Lung (tissue), 11 donors: ENCODE measurements at regions not wholly inside any gene's neighbourhood (a gene's known extent, or its start where the extent isn't known, plus 50 kb on each side); places are given as distances from the start of the nearest gene placed in this dataset.
"Not testable (repeated sequence)": the region's sequence is repeated elsewhere in the genome, so short reads cannot be mapped to it uniquely, and the experiment has no call there.

Source experiments
- ATAC-seq: fragments of 200-7000 bp; cut with Tn5 transposase; one replicate; pipeline ENCODE4 v1.9.1; 2020; ENCODE audit warnings: moderate number of reproducible peaks; ENCODE audit not compliant: insufficient read depth, low FRiP score
- DNase-seq, 3 donors: peaks; one replicate each; pipeline ENCODE4 v3.0.0-alpha.2; 2013 to 2017
- H3K27ac ChIP-seq, 2 donors: one replicate each; pipeline ENCODE4 v1.5.1; 2013; ENCODE audit warnings: mild to moderate bottlenecking in 2 of 2, moderate library complexity in 2 of 2, control low read depth in 1 of 2, inconsistent platforms in 1 of 2, low read depth in 1 of 2, low read length in 1 of 2
- H3K27me3 ChIP-seq, 3 donors: one replicate each; pipeline ENCODE4 v1.5.1; 2013; ENCODE audit warnings: low read length in 2 of 3; ENCODE audit not compliant: control insufficient read depth in 3 of 3, insufficient read depth in 3 of 3
- H3K36me3 ChIP-seq, 4 donors: one replicate each; pipeline ENCODE4 v1.5.1; 2013; ENCODE audit warnings: low read length in 4 of 4, mild to moderate bottlenecking in 1 of 4, moderate library complexity in 1 of 4; ENCODE audit not compliant: control insufficient read depth in 4 of 4, insufficient read depth in 4 of 4
- H3K4me1 ChIP-seq, 5 donors: one replicate each; pipeline ENCODE4 v1.5.1; 2013; ENCODE audit warnings: low read length in 5 of 5, mild to moderate bottlenecking in 2 of 5, moderate library complexity in 1 of 5; ENCODE audit not compliant: control insufficient read depth in 5 of 5, insufficient read depth in 5 of 5
- H3K4me3 ChIP-seq: one replicate; pipeline ENCODE4 v1.5.1; 2013; ENCODE audit warnings: mild to moderate bottlenecking, control low read depth, moderate library complexity
- H3K9ac ChIP-seq, 2 donors: one replicate each; pipeline ENCODE4 v1.5.1; 2013; ENCODE audit warnings: low read length in 2 of 2, control low read depth in 1 of 2; ENCODE audit not compliant: insufficient read depth in 1 of 2
- H3K9me3 ChIP-seq, 4 donors: one replicate each; pipeline ENCODE4 v1.5.1; 2013; ENCODE audit warnings: low read length in 3 of 4, mild to moderate bottlenecking in 1 of 4, moderate library complexity in 1 of 4; ENCODE audit not compliant: control insufficient read depth in 4 of 4, insufficient read depth in 3 of 4
- CTCF ChIP-seq: IDR thresholded peaks from 2 replicates; pipeline ENCODE4 v1.5.1; 2012; ENCODE audit warnings: mild to moderate bottlenecking; ENCODE audit errors: control extremely low read depth, extremely low read depth
- WGBS, 2 donors: extraction: QIAGEN DNeasy Blood & Tissue Kit; methylation state at CpG; one replicate each; pipeline ENCODE4 v1.1.7; 2013; 5-methylcytosine and 5-hydroxymethylcytosine counted together
- donor health status: control.
- donor health status: control.
- donor health status: Bipolar disorder and iron deficiency.
- donor health status: healthy.
- donor health status: DM: yes; HTN: yes; CAD: no.

DNA sequence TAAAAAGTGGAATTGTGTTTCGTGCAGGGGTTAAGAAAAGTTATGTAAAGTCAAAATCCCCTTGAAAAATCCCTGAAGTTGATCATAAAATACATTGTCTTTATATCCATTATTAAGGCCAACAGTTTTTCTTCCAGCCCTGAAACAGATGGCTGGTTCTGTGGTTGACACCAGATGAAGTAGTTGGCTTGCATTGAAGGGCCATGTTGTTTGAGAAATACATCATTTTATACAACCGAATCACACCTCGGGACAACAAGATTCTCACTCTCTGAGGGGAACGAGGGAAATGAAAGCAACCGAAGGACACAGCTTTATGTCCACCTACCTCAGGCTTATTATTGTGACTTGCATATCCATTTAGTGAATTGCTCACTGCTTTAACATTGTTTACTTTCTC is 126.0 kb upstream of the MITF start:
- no peak overlapping the region for H3K9ac ChIP-seq
- no peak for TF ChIP-seq CTCF
- ATAC-seq, result no peak
- H3K27ac ChIP-seq, result no peak overlapping the region
- H3K4me1 ChIP-seq, result peaks cover 0 to 3% (median 0%) of the 10 kb centered on the region in 5 donors
- DNase-seq, result no peak
- H3K4me3 ChIP-seq, result no peak overlapping the region
- H3K27me3 ChIP-seq, result no peaks in the 10 kb centered on the region
- peaks cover 0 to 2% (median 0%) of the 10 kb centered on the region in 4 donors for H3K9me3 ChIP-seq
- H3K36me3 ChIP-seq, result no peaks in the 10 kb centered on the region
- WGBS, 2 donors, result 91 to 95% methylated on average over 5 of the region's 5 CpGs

- no peaks in the 10 kb centered on the region for H3K36me3 ChIP-seq
- DNase-seq, result no peak
- no peaks in the 10 kb centered on the region for H3K27me3 ChIP-seq
- H3K27ac ChIP-seq, result no peak overlapping the region
- peaks cover 0 to 4% (median 2%) of the 10 kb centered on the region in 5 donors for H3K4me1 ChIP-seq
- no peak for ATAC-seq
- WGBS, 2 donors, result 49 to 74% methylated on average over 2 of the region's 2 CpGs
- H3K4me3 ChIP-seq, result no peak overlapping the region
- TF ChIP-seq CTCF, result no peak
- no peak overlapping the region for H3K9ac ChIP-seq
- peaks cover 0 to 2% (median 0%) of the 10 kb centered on the region in 4 donors for H3K9me3 ChIP-seq
Measured at GRCh38 chr3:69612791-69613190, 126.5 kb upstream of the MITF start.

DNA sequence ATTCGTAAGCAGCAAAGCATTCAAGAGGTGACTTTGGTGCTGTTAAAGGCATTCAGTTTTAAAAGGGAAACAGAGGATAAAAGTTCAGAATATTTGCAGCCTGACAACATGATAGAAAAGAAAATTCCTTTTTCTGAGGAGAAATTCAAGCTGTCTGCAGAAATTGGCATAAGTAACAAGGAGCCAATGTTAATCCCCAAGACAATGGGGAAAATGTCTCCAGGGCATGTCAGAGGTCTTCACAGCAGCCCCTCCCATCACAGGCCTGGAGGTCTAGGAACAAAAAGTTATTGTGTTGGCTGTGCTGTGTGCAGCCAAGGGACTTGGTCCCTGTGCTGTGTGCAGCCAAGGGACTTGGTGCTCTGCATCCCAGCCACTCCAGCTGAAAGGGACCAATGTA is 129.7 kb upstream of the MITF start:
- not testable (repeated sequence) for H3K4me3 ChIP-seq, H3K4me1 ChIP-seq, H3K9me3 ChIP-seq, H3K36me3 ChIP-seq, ATAC-seq, H3K27me3 ChIP-seq, H3K9ac ChIP-seq, DNase-seq, H3K27ac ChIP-seq
- 75 to 84% methylated on average over 1 of the region's 1 CpG for WGBS, 2 donors

DNA sequence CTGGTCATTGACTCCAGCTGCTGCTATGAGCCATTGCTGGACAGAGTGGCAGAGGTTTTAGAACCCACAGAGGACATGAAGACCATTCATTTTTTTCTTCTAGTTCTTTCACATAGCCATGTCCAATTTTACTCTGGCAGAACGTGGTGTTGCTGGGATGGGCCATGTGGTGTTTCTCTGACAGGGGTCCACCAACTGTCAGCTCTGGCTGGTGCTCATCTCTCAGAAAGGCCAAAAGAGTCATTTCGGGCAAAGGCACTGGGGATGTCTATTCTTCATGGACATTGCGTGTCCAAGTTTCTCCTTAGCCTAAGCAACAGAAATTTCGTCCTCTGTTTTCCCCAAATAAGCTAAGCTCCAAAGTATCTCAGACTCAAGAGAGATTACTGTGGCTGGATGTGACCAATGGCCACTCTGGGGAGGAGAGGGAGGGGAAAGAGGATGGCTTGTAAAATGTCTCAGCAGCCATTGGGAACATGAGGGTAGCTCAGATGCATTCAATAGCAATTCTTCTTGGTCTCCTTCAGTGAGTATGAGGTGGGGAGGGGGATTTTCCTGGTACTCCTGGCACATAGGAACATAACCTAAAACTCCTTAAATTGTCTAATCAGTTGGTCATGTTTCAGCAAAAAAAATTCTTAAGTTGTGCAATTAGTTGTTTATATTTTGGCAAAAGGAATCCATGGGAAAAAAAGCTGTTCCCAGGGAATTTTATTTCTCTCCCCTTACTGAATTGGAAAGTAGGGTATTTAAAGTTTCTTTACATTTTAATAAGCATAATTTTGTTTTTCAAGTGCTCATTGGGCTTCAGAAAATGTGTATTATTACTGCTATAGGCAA is 131.6 kb upstream of the MITF start:
- H3K27ac ChIP-seq, result no peak overlapping the region
- WGBS, 2 donors, result 83 to 90% methylated on average over 4 of the region's 4 CpGs
- no peak for ATAC-seq

More for the DNA sequence above, 131.6 kb upstream of the MITF start:
- Histone ChIP-seq H3K4me3 (no peak overlapping the region), H3K27me3 (no peaks in the 10 kb centered on the region), H3K4me1 (peaks cover 0 to 5% (median 0%) of the 10 kb centered on the region in 5 donors), H3K9me3 (peaks cover 0 to 2% (median 0%) of the 10 kb centered on the region in 4 donors), H3K9ac (no peak overlapping the region), H3K36me3 (no peaks in the 10 kb centered on the region)
- no peak for TF ChIP-seq CTCF
- peak in 2 of 3 donors; percentile 60 to 74 for DNase-seq
